ENCODE measurements at regions not wholly inside any gene's neighbourhood (a gene's known extent, or its start where the extent isn't known, plus 50 kb on each side); places are given as distances from the start of the nearest gene placed in this dataset.

- intact Hi-C loops (cut with DNase I; ENCODE audit: low total_unique reads), result no loop called here
Measured at GRCh38 chr15:46526726-46527110, 891.9 kb downstream of the SQOR start.

DNA sequence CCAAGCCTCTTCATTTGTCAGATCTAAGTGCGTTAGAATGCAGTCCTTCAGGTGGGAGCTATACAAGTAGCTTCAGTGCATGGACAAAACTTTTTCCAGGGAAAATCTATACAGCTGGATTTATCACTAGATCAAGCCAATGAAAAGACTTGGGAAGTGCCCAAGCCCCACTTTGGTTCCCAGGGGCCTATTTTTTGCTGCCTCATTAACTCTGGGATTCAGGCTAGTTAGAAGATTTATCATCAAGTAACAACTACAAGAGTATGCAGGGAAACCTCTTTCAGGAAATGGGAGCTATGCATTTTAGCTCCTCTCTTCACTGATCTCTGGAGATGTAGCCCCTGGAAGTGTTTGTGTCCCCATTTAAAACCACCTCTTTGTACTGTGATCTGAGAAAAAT lies 908.8 kb downstream of the SQOR start:
- DNase-seq (ENCODE audit: low spot score in 2 of 2), result no peak
- WGBS, 2 donors, result 66 to 86% methylated on average over 1 of the region's 1 CpG
- intact Hi-C loops (cut with DNase I; ENCODE audit: low total_unique reads), result no loop called here

More at GRCh38 chr15:46526726-46527110, 891.9 kb downstream of the SQOR start:
- H3K4me3 ChIP-seq (ENCODE audit: low read depth, poor library complexity, severe bottlenecking), result no peak overlapping the region
- TF ChIP-seq POLR2A (IDR thresholded peaks at IDR 0.05) (no peak), CTCF (IDR thresholded peaks at IDR 0.05) (no peak)
- DNase-seq (ENCODE audit: low spot score in 2 of 2), result no peak
- 67 to 78% methylated on average over 1 of the region's 1 CpG for WGBS, 2 donors

GRCh38 chr15:46548989-46549388 lies 914.2 kb downstream of the SQOR start:
- 88 to 95% methylated on average over 1 of the region's 1 CpG for WGBS, 2 donors

More for the DNA sequence above, 908.8 kb downstream of the SQOR start:
- H3K4me3 ChIP-seq (ENCODE audit: low read depth, poor library complexity, severe bottlenecking), result peak overlapping the region; percentile 10
- TF ChIP-seq POLR2A (IDR thresholded peaks at IDR 0.05), result no peak
- TF ChIP-seq CTCF (IDR thresholded peaks at IDR 0.05), result no peak

DNA sequence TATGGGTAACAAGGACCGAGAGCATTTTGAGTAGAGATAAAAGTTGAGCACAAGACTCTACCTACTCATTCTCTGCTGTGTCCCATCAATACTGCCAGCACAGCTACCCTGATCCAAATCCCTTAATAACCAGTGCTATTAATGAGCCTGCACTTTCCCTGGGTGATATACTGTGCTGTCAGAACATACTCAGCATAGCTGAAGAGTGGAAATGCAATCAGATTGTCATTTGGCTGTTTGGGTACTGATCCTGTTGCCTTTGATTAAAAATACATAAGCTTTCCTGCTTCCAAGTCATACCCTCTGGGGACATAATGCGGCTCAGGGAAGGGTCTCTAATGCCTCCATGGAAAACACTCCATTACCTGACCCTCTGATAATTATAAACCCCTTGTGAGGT lies 917.5 kb downstream of the SQOR start:
- DNase-seq (ENCODE audit: low spot score in 2 of 2), result no peak
- TF ChIP-seq CTCF (IDR thresholded peaks at IDR 0.05) (no peak), POLR2A (IDR thresholded peaks at IDR 0.05) (no peak)
- WGBS, 2 donors, result 90% methylated on average over 2 of the region's 2 CpGs
- intact Hi-C loops (cut with DNase I; ENCODE audit: low total_unique reads), result no loop called here
- no peak overlapping the region for H3K4me3 ChIP-seq (ENCODE audit: low read depth, poor library complexity, severe bottlenecking)

More at GRCh38 chr15:46548989-46549388, 914.2 kb downstream of the SQOR start:
- TF ChIP-seq CTCF (IDR thresholded peaks at IDR 0.05), result no peak
- TF ChIP-seq POLR2A (IDR thresholded peaks at IDR 0.05), result no peak
- no peak overlapping the region for H3K4me3 ChIP-seq (ENCODE audit: low read depth, poor library complexity, severe bottlenecking)
- intact Hi-C loops (cut with DNase I; ENCODE audit: low total_unique reads), result no loop called here
- no peak for DNase-seq (ENCODE audit: low spot score in 2 of 2)

DNA sequence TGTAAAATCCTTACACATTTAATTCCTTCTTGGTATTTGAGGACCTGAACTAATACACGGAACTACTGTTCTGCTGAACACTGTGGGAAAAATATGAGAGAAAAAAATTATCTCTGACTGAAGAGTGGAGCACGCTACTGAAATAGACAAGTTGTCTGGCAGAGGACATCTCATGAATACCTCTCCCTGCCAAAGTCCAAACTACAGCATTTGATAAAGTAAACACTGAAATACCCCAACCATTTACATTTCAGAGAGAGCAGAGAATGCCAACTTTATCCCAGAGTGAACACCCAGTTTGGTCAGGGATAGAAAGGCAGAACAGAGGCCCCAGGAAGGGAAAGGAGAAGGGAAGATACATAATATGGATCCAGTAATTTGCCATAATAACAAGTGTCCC lies 920.7 kb downstream of the SQOR start:
- H3K4me3 ChIP-seq (ENCODE audit: low read depth, poor library complexity, severe bottlenecking), result no peak overlapping the region
- intact Hi-C loops (cut with DNase I; ENCODE audit: low total_unique reads), result no loop called here
- no peak for DNase-seq (ENCODE audit: low spot score in 2 of 2)
- WGBS, 2 donors, result 65 to 70% methylated on average over 2 of the region's 2 CpGs
- TF ChIP-seq POLR2A (IDR thresholded peaks at IDR 0.05) (no peak), CTCF (IDR thresholded peaks at IDR 0.05) (no peak)

DNA sequence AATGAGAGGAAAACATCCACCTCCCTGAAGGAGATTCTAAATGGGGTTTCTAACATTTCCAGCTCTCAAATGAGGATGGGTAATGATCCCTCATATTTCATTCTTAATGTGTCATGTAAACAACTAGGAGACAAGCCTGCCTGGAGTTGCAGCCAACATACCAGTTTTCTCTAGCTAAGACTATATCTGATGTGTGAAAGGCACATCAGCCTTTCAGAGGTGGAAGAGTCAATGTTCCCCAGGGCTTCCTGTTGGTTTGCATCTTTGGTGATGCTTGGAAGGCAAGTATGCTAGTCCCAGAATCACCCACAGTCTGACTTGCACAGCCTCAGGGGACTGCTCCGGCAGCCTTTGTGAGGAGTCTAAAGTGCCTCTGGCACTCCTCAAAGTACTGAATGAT lies 921.2 kb downstream of the SQOR start:
- DNase-seq (ENCODE audit: low spot score in 2 of 2), result no peak
- 42 to 53% methylated on average over 1 of the region's 1 CpG for WGBS, 2 donors
- H3K4me3 ChIP-seq (ENCODE audit: low read depth, poor library complexity, severe bottlenecking), result no peak overlapping the region
- TF ChIP-seq POLR2A (IDR thresholded peaks at IDR 0.05), result no peak
- TF ChIP-seq CTCF (IDR thresholded peaks at IDR 0.05), result no peak
- intact Hi-C loops (cut with DNase I; ENCODE audit: low total_unique reads), result no loop called here

Data from lower leg skin (tissue), 4 donors.